ENCODE measurements at regions not wholly inside any gene's neighbourhood (a gene's known extent, or its start where the extent isn't known, plus 50 kb on each side); places are given as distances from the start of the nearest gene placed in this dataset.

GRCh38 chr20:60700728-60701127 is 551.3 kb upstream of the CDH4 start:
- no peak for DNase-seq (ENCODE audit: low read depth)
- TF ChIP-seq, protein P1, sequence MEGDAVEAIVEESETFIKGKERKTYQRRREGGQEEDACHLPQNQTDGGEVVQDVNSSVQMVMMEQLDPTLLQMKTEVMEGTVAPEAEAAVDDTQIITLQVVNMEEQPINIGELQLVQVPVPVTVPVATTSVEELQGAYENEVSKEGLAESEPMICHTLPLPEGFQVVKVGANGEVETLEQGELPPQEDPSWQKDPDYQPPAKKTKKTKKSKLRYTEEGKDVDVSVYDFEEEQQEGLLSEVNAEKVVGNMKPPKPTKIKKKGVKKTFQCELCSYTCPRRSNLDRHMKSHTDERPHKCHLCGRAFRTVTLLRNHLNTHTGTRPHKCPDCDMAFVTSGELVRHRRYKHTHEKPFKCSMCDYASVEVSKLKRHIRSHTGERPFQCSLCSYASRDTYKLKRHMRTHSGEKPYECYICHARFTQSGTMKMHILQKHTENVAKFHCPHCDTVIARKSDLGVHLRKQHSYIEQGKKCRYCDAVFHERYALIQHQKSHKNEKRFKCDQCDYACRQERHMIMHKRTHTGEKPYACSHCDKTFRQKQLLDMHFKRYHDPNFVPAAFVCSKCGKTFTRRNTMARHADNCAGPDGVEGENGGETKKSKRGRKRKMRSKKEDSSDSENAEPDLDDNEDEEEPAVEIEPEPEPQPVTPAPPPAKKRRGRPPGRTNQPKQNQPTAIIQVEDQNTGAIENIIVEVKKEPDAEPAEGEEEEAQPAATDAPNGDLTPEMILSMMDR (conservative IDR thresholded peaks at IDR 0.05; ENCODE audit: low read depth, low read length) = no peak
- H3K4me3 ChIP-seq (ENCODE audit: low read depth, low read length) = no peak overlapping the region

- no peak overlapping the region for H3K4me3 ChIP-seq (ENCODE audit: low read depth, low read length)
- no peak for DNase-seq (ENCODE audit: low read depth)
- TF ChIP-seq, protein P1 (conservative IDR thresholded peaks at IDR 0.05; ENCODE audit: low read depth, low read length) = no peak
Measured at GRCh38 chr20:60704147-60704546, 547.9 kb upstream of the CDH4 start.

- TF ChIP-seq, protein P1 (conservative IDR thresholded peaks at IDR 0.05; ENCODE audit: low read depth, low read length) = no peak
- H3K4me3 ChIP-seq (ENCODE audit: low read depth, low read length) = no peak overlapping the region
- no peak for DNase-seq (ENCODE audit: low read depth)
Measured at GRCh38 chr20:60713396-60713795, 538.7 kb upstream of the CDH4 start.

- TF ChIP-seq, protein P1 (conservative IDR thresholded peaks at IDR 0.05; ENCODE audit: low read depth, low read length) = no peak
- DNase-seq (ENCODE audit: low read depth) = no peak
Measured at GRCh38 chr20:60715172-60715571, 536.9 kb upstream of the CDH4 start.

DNA sequence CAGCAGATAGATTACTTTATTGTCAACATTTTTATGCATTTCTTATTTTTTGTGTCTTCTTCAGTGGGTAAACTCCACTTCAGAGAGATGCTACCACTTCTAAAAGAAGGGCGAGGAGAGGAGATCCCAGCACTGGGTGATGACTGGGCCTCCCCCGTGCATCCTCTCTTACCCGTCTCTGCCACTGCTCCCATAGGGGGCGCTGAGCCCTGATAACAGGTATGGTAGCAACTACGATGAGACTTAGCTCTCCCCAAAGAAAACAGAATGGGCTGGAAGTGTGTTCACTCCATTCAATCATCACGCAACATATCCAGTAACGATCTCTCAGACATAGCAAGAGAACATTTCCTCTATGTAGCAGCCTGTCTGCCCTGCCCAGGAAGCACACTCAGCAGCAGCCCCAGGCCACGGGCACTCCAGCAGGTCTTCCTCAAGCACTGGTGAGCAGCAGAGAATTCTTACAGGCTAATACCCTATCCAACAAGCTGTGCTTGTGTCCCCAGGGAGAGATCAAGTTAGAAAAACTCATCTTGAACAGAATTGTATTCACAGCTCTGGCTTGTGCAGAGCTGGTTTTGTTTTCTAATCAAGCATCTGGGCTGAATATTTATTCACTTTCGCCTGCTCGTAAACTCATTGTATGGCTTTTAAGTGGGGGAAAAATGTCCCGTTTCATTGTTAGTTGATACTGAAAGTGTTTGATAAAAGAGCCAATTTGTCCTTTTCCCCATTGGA is 533.1 kb upstream of the CDH4 start:
- no peak for DNase-seq (ENCODE audit: low read depth)
- TF ChIP-seq, protein P1 (conservative IDR thresholded peaks at IDR 0.05; ENCODE audit: low read depth, low read length) = no peak
- no peak overlapping the region for H3K4me3 ChIP-seq (ENCODE audit: low read depth, low read length)

More at GRCh38 chr20:60715172-60715571, 536.9 kb upstream of the CDH4 start:
- H3K4me3 ChIP-seq (ENCODE audit: low read depth, low read length) = no peak overlapping the region

GRCh38 chr20:60725311-60725906 is 526.7 kb upstream of the CDH4 start:
- TF ChIP-seq, protein P1 (conservative IDR thresholded peaks at IDR 0.05; ENCODE audit: low read depth, low read length) = no peak
- DNase-seq (ENCODE audit: low read depth) = no peak
- no peak overlapping the region for H3K4me3 ChIP-seq (ENCODE audit: low read depth, low read length)

DNA sequence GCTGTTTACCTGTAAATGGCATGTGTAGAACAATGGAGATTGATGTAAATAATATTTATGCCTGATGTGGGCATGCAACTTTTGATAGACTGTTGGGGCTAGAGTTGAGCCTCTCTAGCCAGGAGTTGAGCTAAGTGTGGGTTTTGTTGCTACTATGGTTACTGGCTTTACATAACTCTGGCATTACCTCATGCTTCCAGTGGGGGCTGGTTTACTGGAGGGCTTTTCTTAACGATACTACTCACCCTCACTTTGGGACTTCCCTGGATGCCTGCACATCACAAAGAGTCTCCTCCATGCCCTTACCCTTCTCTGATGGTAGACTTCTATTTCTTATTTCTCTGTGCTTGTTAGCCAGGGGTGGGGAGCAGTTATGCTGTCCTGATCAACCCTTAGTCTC is 524.6 kb upstream of the CDH4 start:
- no peak overlapping the region for H3K4me3 ChIP-seq (ENCODE audit: low read depth, low read length)
- DNase-seq (ENCODE audit: low read depth) = no peak
- TF ChIP-seq, protein P1 (conservative IDR thresholded peaks at IDR 0.05; ENCODE audit: low read depth, low read length) = no peak

All from choroid plexus epithelial cell (primary cell).